Fibroblast of villous mesenchyme (primary cell): ENCODE measurements at regions not wholly inside any gene's neighbourhood (a gene's known extent, or its start where the extent isn't known, plus 50 kb on each side); places are given as distances from the start of the nearest gene placed in this dataset.
A peak's percentile ranks its signal among the peaks of the same experiment; 100 is the strongest.

Experiments used
- DNase-seq: peaks from one replicate; pipeline ENCODE4 v3.0.0-alpha.2; 2010; ENCODE audit warnings: low read depth
- H3K4me3 ChIP-seq: 2 replicates; pipeline ENCODE4 v1.5.1; 2011; ENCODE audit warnings: low read depth, mild to moderate bottlenecking, low read length
- TF ChIP-seq, protein P1 (sequence below): IDR thresholded peaks from 2 replicates; pipeline ENCODE4 v1.5.1; 2012; ENCODE audit warnings: low read depth, mild to moderate bottlenecking, low read length; ENCODE audit not compliant: insufficient read depth

DNA sequence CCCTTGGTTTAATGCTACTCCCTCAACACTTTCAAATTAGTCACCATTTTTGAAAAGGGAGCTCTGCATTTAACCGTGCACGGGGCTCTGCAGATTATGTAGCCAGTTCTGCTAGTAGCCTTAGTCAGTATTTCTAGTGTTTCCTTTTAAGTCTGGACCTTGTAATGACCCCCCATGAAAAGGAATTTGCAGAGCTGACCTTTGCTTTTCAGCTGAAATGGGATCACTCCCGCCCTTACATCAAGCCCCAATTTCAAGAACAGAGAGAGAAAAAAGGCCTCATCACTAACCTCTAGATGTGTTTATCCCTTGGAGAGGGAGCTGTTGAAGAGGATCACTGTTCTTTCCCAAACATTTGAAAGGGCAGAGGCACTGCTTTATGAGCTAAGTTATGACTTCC lies 490.7 kb upstream of the BTBD3 start:
- TF ChIP-seq, protein P1, sequence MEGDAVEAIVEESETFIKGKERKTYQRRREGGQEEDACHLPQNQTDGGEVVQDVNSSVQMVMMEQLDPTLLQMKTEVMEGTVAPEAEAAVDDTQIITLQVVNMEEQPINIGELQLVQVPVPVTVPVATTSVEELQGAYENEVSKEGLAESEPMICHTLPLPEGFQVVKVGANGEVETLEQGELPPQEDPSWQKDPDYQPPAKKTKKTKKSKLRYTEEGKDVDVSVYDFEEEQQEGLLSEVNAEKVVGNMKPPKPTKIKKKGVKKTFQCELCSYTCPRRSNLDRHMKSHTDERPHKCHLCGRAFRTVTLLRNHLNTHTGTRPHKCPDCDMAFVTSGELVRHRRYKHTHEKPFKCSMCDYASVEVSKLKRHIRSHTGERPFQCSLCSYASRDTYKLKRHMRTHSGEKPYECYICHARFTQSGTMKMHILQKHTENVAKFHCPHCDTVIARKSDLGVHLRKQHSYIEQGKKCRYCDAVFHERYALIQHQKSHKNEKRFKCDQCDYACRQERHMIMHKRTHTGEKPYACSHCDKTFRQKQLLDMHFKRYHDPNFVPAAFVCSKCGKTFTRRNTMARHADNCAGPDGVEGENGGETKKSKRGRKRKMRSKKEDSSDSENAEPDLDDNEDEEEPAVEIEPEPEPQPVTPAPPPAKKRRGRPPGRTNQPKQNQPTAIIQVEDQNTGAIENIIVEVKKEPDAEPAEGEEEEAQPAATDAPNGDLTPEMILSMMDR, result no peak
- peak; percentile 36 for DNase-seq
- H3K4me3 ChIP-seq, result no peak overlapping the region

DNA sequence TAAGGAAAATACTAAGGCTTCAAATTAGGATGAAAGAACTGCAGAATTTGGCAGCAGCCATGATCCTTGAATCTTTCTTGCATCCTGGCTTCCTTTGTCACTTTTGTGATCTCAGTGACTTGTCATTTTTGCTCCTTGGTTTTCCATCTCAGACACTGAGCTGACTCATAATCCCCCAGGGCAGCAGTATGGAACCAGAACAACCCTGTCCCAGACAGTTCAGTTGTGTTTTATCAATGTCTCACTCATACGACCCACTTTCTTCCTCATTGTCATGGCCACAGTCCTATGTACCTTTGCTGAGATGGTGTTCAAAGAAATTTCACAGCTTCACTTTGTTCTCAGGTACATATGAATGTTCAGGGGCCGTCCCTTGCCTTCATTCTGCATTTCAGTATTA lies 488.5 kb upstream of the BTBD3 start:
- no peak for DNase-seq
- no peak overlapping the region for H3K4me3 ChIP-seq
- TF ChIP-seq, protein P1, result no peak

DNA sequence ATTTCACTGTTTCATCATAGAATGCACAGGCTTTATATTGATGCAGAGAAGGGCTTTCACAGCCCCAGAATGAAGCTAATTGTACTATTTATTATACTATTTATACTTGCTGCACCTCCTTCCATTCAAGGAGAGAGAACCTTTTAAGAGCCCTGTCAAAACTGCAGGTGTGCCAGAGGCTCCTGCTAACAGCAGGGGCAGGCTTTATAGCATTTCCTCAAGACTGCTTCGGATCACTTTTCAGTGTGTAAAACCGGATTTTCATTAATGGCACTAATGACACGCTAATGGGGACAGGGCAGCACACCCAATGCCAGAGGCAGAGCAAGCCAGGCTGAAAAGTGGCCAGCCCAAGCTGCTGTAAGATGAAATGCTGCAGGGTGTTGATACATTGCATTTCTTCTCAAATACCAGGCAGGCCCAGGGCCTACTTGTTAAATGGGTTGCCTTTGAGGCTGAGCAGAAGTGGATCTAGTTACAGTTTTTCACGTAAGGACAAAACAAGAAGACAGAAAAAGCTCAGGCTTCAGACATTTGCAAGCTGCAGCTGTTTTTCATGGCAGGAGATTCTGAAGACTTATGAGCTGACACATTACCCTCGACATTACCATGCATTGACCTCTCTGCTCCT lies 487.7 kb upstream of the BTBD3 start:
- DNase-seq, result no peak
- no peak overlapping the region for H3K4me3 ChIP-seq
- TF ChIP-seq, protein P1, result no peak

DNA sequence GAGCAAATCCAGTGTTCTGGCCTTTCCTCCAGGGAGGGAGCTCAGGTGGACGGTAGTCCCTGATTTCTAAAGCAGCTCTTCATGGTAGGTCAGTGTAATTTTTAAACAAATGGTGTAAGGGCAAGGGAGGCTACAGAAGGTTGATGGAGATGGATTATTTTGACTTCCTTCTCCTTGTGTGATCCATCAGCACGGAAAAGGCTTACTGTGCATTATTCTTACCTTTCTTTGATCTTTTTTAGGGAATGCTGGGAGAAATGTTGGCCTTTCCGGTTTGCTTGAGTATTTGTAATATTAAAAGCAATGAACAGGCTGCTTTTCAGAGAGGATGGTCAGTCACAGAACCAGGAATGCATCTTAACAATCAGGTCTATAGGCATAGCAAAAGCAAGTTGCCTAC lies 487.0 kb upstream of the BTBD3 start:
- H3K4me3 ChIP-seq, result no peak overlapping the region
- TF ChIP-seq, protein P1, result no peak
- no peak for DNase-seq

DNA sequence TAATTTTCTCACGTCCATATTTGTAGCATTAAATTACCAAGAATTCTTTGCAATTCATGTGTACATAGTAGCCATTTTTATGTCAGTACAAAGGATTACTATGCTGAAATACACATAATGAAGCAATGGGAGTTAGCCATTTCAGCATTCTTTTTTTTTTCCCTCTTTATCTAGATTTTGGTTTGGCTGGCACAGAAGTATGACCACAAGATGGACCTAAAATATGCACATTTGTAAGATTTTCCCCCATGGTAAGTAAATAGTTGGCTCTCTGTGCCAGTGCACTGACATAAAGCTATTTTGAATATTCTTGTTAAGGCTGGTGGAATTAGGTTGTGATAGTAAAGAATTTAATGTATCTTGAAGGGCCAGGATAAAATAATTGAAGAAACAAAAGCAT lies 486.1 kb upstream of the BTBD3 start:
- peak; percentile 43 for DNase-seq
- no peak overlapping the region for H3K4me3 ChIP-seq
- TF ChIP-seq, protein P1, result no peak

DNA sequence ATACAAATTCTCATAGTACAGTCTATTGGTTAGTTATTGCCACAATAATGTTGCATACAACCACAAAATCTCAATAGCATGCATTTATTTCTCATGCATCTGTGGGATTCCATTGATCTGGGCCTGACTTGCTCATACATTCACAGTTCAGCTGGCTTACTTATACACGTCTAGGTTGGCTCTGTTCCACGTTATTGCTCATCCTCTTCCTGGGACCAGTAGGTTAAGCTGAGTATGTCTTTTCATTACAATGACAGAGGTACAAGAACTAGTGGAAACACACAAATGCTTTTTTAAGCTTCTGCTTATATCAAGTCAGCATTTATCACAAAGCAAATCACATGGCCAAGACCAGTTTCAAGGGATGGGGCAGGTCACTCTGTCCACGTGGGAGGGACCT lies 485.3 kb upstream of the BTBD3 start:
- no peak overlapping the region for H3K4me3 ChIP-seq
- DNase-seq, result peak; percentile 59
- TF ChIP-seq, protein P1, result no peak
